ENCODE measurements at regions not wholly inside any gene's neighbourhood (a gene's known extent, or its start where the extent isn't known, plus 50 kb on each side); places are given as distances from the start of the nearest gene placed in this dataset.
A peak's percentile ranks its signal among the peaks of the same experiment; 100 is the strongest.

DNA sequence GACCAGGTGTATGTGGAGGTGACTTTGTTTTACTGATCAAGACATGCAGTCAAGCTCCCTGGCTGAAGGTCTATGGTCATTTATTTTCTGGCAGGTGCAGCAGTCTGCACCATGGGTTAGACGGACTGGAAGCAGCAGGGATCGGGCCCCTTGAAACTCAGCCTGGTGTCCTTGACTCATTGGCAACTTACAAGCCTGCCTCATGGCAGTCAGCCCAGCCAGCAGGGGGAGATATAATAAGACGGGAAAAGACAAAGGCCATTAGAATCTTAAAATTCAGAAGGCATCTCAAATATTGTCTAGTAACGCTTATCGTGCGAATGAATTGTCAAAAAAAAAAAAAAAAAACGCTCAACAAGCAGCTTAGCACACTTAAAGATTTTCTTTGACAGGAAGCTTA lies 308.2 kb downstream of the EN1 start:
- TF ChIP-seq, protein P1, sequence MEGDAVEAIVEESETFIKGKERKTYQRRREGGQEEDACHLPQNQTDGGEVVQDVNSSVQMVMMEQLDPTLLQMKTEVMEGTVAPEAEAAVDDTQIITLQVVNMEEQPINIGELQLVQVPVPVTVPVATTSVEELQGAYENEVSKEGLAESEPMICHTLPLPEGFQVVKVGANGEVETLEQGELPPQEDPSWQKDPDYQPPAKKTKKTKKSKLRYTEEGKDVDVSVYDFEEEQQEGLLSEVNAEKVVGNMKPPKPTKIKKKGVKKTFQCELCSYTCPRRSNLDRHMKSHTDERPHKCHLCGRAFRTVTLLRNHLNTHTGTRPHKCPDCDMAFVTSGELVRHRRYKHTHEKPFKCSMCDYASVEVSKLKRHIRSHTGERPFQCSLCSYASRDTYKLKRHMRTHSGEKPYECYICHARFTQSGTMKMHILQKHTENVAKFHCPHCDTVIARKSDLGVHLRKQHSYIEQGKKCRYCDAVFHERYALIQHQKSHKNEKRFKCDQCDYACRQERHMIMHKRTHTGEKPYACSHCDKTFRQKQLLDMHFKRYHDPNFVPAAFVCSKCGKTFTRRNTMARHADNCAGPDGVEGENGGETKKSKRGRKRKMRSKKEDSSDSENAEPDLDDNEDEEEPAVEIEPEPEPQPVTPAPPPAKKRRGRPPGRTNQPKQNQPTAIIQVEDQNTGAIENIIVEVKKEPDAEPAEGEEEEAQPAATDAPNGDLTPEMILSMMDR (conservative IDR thresholded peaks at IDR 0.05), result peak; percentile 64
- TF ChIP-seq ZFX (IDR thresholded peaks at IDR 0.05), result no peak
